Pulmonary artery endothelial cell (primary cell): ENCODE measurements at regions not wholly inside any gene's neighbourhood (a gene's known extent, or its start where the extent isn't known, plus 50 kb on each side); places are given as distances from the start of the nearest gene placed in this dataset.

Source experiments
- DNase-seq: peaks from one replicate; pipeline ENCODE4 v3.0.0-alpha.2; 2011; ENCODE audit warnings: low read depth, low spot score

GRCh38 chr5:93320920-93321445 is 260.0 kb downstream of the NR2F1-AS1 start:
- DNase-seq: no peak

DNA sequence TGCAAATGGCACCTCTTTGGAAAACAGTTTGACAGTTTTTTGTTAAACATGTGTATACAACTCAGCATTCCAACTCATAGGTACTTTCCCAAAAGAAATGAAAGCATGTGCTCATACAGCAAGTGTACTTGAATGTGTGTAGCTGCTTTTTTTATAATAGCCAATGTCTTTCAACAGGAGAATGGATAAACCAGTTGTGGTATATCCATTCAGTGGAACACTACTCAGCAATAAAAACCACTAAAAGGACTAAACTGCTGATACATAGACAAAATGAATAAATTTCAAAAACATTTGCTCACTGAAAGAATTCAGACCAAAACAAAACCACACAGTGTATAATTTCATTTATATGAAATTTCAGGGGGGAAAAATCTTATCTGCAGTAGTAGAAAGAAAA is 267.3 kb downstream of the NR2F1-AS1 start:
- DNase-seq: no peak

GRCh38 chr5:93311881-93312280 is 269.1 kb downstream of the NR2F1-AS1 start:
- no peak for DNase-seq

DNA sequence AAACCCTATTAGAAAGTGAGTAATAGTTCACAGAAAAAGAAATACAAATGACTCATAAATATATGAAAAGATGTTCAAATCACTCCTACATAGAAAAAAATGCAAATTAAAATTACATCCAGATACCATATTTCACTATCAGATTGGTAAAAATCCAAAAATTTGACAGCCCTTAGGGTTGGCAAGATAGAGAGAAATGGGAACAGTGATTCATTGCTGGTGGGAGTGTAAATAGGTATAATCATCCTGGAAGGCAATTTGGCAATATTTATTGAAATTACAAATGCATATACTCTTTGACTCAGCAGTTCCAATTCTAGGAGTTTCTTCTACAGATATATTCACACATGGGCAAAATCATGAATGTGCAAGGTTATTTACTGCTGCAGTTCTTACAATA is 273.5 kb downstream of the NR2F1-AS1 start:
- no peak for DNase-seq

DNA sequence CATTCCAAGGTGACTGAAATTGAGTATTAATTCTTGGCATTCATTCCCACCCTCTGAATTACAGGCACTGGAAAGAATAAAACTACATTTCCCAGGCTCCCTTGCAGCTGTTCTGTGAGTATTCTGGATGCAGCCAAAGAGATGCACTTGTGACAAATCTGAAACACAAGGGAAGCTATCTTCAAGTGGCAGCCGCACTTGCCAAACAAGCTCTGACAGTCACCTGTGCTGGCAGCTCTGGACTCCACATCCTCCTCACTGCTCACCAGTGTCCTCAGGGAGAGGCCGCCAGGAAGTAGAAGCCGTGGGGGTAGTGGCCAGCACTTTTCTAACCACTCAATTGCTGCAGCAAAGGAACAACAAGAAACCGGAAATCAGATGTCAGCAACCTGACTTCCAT is 275.0 kb downstream of the NR2F1-AS1 start:
- DNase-seq: no peak

GRCh38 chr5:93304456-93305250 is 276.4 kb downstream of the NR2F1-AS1 start:
- DNase-seq: no peak

GRCh38 chr5:93303291-93303691 is 277.7 kb downstream of the NR2F1-AS1 start:
- no peak for DNase-seq

DNA sequence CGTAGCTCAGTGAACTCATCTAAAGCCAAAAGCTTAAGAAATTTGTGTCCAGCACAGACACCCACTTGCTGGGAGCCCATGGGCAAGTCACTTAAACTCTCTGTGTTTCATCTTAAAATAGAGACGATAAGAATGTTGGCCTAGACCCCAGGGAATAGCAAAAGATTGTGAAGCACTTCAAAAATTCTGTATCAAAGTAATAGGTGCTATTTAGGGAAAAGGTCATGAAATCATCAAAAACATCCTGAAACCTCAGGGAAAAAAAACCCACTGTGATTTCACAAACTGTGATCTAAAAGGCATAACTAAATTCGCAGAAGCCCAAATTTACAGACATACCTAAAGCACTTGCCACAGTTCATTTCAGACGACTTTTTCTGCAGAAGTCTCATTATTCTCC is 278.3 kb downstream of the NR2F1-AS1 start:
- no peak for DNase-seq

- DNase-seq: no peak
These were observed 280.1 kb downstream of the NR2F1-AS1 start for GRCh38 chr5:93300945-93301344.

DNA sequence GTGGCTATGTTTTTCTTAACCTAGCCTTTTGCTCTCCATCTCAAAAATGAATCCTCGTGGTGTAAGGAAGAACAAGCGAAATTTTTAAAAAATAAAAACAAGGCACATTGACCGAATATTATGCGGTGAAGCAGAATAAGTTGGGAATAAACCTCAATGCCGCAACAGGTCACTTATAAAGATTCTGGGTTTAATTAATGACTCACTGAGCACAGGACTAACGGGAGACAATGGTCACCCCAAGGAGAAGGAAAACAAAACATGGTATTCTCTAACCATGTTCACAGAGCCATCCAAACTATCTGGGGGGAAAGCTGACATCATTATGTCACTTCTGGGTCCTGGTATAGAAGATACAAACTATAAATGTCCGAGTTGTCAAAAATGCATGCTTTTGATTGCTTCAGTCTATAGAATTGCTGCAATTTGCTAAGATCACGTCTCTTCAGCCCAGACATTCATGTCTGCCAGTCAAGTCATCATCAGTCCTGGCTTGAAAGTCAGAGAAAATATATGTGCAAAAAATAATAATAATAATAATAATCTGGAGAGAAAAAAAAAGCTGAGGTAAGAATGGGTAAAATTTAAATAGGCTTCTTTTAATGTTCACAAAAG is 280.6 kb downstream of the NR2F1-AS1 start:
- DNase-seq: no peak

- DNase-seq: no peak
These were observed 281.2 kb downstream of the NR2F1-AS1 start for GRCh38 chr5:93299681-93300308.

DNA sequence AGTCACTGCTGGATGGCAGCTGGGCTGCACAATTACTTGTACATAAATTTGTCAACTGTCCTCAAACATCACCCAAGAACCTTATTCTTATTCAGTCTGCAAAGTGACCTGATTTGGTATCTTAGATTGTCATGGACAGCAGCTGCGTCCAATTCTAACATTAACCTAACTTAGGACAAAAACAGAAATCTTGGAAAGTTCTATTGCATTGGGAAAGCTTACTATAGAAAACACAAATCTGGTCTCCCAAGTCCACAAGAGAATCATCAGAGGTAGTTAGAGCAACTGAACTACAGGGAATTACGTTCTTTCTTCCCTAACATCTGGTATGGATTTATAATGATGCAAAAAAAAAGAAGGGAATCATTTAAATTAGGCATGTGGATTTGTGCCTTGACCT is 283.9 kb downstream of the NR2F1-AS1 start:
- DNase-seq: no peak

GRCh38 chr5:93296338-93296737 is 284.7 kb downstream of the NR2F1-AS1 start:
- no peak for DNase-seq

- no peak for DNase-seq
These were observed 286.0 kb downstream of the NR2F1-AS1 start for GRCh38 chr5:93294996-93295395.

DNA sequence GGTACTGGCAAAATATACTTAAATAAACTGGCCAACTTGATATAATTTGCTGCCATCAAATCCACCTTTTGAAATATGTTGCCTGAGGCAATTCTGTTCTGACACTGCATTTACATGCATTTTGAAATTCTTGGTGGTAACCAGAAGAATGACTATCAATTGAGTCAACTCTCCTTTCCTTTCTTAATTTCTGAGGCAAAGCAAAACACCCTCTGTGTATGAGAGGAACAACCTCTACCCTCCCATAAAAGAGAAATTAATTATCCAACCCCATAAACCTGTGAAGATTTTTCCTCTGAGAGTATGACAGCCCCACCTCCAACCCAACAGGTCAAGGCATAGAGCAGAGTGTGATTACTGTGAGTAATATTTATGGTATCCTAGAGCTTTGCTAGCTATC is 286.8 kb downstream of the NR2F1-AS1 start:
- no peak for DNase-seq

GRCh38 chr5:93289942-93290341 is 291.1 kb downstream of the NR2F1-AS1 start:
- DNase-seq: no peak

GRCh38 chr5:93285461-93285860 is 295.6 kb downstream of the NR2F1-AS1 start:
- DNase-seq: no peak

DNA sequence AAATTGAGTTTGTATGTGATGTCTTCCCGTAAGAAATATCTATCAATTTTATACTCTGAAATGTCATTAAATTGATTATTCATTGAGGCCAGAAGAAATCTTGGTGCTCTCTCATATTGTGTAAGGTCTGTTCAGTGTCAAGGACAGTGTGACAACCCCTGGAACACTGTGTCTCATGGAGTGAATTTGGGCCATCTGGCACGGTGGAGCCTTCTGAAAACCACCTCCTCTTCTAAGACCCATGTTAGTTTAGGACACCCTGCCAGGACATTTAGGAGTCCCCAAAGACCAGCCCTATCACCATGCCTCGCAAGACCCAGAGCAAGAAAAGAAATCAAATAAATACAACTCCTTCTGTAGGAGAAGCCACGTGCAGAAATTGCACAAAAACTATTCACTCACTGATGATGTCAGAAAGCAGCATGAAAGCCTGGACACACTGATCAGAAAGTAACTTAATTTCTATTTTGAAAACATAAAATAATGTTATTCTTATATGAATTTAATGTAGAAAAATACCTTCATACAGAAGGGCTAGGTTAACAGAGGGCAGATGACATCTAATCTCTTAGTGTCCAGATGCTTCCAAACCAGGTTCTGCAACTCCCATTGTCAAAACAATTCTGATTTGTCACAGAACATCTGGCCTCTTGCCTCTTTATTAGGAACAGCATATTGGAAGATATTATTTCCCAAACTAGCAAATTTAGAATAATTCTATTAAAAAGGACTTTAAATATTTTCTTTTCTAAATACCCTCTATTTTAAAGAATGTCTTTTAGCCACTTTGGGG is 298.8 kb downstream of the NR2F1-AS1 start:
- no peak for DNase-seq

DNA sequence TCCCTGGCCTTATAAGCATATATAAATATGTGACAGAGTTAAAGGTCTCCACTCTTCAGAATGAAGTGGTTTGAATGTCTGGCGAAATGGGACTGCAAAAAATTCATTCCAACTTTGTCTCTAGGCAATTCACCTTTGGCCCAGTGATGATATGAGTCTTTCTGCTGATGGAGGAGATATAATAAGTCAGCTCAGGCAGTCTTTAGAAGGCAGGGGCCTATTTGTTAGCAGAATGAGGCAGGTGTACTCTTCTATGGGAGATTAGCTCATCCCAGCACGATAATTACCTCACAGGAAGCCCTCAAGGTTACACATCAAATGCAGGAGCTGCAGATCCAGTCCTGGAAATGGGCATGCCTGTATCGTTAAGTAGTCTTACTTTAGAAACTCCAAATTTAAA is 300.5 kb downstream of the NR2F1-AS1 start:
- no peak for DNase-seq

- no peak for DNase-seq
These were observed 301.6 kb downstream of the NR2F1-AS1 start for GRCh38 chr5:93279296-93279963.

DNA sequence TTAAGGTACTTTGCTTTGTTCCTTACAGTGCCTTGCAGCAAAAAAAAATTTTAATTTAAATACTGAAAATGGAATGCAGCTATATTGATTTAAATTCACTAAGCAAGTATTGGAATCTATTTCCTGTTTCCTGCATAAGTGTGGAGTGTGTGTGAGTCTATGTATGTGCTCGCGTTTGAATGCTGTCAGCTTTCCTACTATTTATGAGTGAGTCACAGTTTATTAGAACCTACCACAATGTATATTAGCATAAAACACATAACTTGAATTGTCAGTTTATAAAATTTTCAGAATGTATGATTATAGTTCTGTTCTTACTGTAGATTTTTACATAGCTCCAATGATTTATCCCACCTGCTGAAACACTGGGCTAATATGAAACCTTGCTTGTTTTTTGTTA is 302.1 kb downstream of the NR2F1-AS1 start:
- DNase-seq: no peak
